ENCODE measurements at regions not wholly inside any gene's neighbourhood (a gene's known extent, or its start where the extent isn't known, plus 50 kb on each side); places are given as distances from the start of the nearest gene placed in this dataset.

- DNase-seq (ENCODE audit: low spot score) = no peak
Measured at GRCh38 chr1:4273243-4273642, 373.2 kb upstream of the C1orf174 start.

DNA sequence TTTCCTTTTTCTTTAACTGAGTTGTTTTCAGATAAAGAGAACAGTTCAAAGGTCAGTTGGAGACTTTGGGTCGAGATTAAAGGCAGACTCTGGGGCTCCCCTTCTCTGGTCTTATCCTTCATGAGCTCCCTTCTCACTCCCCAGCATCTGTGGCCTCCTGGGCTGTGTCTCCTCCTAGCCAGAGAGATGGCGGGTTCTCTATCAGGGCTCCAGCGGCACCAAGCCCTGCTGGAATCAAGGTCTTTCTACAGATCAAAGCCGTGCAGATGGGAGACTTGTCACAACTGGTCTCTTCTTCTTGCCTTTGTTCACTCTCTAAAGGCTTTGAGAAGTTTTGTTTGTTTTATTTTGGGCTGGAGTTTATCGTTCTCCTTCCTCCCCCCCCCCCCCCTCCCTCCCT is 373.7 kb upstream of the C1orf174 start:
- no peak for DNase-seq (ENCODE audit: low spot score)

GRCh38 chr1:4275083-4275482 is 375.0 kb upstream of the C1orf174 start:
- DNase-seq (ENCODE audit: low spot score) = no peak

- DNase-seq (ENCODE audit: low spot score) = no peak
Measured at GRCh38 chr1:4276238-4276637, 376.2 kb upstream of the C1orf174 start.

DNA sequence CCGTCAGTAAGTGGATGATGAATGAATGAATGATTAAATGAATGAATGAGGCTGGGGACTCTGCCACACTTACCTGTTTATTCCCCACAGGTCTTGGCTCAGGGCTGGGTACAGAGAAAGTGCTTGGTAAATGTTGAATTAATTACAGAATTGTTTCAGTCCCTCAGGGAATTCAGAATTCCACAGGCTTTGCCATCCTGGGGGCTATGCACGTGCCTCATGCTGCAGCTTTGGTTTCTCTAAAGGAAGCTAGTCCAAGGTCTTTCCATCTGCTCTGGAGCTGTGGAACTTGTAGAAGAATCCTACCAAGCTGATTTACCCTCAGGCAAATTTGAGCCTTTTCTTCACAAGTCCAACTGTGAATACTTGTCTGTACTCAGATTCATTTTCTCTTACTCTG is 376.8 kb upstream of the AJAP1 start:
- DNase-seq (ENCODE audit: low spot score) = no peak

GRCh38 chr1:4284976-4285375 is 369.4 kb upstream of the AJAP1 start:
- no peak for DNase-seq (ENCODE audit: low spot score)

GRCh38 chr1:4292861-4293260 is 361.5 kb upstream of the AJAP1 start:
- no peak for DNase-seq (ENCODE audit: low spot score)

DNA sequence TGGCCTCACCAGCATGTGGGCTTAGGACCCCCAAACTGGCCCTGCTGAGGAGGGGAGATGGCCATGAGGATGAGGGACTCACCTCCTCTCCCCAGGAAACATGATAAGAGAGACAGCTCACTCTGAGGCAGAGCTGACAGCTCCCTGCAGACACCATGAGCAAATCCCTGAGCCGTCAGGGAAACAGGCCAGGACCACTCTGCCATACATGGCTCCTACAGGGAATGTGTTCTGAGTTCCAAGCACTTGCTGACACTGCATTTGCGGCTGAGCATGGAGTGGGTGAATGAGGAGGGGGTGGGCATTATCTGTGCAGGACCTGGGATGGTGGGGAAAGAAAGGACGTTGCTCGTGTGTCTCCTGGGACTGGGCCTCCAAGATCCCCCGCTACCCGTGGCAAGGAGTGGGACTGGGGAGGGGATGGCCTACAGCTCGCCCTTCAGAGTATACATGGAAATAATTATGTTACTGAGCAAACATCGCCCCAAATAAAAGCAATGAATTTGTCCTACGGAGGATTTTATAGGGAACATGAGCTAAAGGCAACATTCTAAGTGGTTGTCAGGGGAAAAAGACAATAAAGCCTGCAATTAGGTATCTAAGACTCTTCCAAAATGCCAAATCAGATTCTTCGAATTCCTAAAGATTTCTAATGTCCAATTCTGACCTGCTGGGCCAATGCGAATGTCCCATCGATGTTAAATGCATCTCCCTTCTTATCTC is 355.9 kb upstream of the AJAP1 start:
- no peak for DNase-seq (ENCODE audit: low spot score)

DNA sequence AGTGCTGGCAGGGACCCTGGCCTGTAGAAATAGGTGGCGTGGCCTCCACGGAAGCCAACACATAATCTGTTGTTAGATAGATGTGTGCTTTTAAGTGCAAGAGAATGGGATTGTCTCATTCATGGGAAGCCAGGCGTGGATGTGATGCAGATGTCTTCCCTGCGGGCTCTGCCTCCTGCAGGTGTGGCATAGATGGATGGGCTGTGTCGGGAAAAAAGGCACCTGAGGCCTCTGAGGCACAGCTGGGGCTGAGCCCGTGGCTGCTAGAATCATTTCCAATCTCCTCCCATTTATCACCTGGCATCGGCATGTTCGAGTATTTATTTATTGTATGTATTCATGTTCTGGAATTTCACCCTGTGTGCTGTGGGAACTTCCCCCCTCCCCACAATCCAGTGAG is 353.4 kb upstream of the AJAP1 start:
- DNase-seq (ENCODE audit: low spot score) = no peak

DNA sequence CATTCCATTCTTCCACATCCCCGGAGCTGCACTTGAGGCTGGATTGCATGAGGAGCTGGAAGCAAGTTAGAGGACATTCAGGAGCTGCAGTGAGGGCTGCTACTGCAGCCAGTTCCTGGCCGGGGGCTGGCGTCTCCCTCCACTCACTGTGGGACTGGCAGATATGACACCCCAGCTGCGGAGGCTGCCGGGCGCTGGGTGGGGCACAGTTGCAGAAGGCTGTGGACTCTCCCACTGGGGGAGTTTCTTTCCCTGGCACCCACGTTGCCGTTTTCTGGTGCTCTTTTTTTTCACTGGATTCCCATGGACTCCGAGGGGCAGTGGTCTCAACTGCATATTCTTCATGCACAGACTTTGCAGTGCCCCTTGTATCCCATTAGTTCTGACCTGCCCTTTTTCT is 351.1 kb upstream of the AJAP1 start:
- no peak for DNase-seq (ENCODE audit: low spot score)

GRCh38 chr1:4305526-4306301 is 348.7 kb upstream of the AJAP1 start:
- DNase-seq (ENCODE audit: low spot score) = no peak

DNA sequence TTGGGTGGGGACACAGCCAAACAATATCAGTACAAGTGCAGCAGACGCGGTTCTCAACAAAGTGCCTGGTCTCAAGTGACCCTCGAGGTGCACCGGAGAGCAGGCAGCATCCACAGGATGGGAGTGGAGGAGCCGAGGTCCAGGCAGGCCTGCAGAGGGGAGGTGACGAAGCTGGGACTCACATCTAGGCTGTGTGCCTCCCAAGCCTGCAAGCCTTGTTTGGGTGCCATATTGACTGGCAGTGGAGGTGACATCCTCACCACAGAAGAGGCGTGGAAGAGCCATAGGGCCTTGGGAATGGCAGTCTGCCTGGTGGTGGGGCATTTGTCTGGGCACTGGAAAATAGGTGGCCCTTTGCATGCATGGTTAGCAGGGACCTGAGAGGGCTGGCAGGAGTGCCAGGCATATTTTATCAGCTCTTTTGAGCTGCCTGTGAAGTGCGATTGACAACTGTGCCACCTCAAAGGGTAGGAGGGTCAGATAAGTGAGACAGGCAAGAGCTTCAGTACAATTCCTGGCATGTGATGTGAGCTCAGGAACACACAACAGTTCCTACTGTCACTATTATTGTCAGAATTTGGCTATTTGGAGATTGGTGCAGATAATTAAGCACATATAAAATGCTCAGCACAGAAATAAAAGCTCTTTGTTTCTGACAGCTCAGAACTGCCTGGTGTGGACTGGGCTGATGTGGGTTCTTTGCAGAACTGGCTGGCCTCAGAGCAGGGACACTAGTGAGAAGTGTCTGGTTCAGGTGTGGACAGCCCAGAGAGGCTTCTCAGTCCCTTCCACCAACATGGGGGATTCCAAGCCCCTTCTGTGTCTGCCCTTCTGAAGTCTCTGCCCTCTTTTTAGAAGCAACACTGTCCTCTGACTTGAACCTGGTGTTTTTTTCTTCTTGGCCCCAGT is 347.6 kb upstream of the AJAP1 start:
- no peak for DNase-seq (ENCODE audit: low spot score)

GRCh38 chr1:4307468-4307845 is 347.0 kb upstream of the AJAP1 start:
- no peak for DNase-seq (ENCODE audit: low spot score)

GRCh38 chr1:4307911-4308545 is 346.4 kb upstream of the AJAP1 start:
- no peak for DNase-seq (ENCODE audit: low spot score)

- no peak for DNase-seq (ENCODE audit: low spot score)
Measured at GRCh38 chr1:4308806-4309205, 345.6 kb upstream of the AJAP1 start.

- DNase-seq (ENCODE audit: low spot score) = no peak
Measured at GRCh38 chr1:4309676-4310320, 344.6 kb upstream of the AJAP1 start.

DNA sequence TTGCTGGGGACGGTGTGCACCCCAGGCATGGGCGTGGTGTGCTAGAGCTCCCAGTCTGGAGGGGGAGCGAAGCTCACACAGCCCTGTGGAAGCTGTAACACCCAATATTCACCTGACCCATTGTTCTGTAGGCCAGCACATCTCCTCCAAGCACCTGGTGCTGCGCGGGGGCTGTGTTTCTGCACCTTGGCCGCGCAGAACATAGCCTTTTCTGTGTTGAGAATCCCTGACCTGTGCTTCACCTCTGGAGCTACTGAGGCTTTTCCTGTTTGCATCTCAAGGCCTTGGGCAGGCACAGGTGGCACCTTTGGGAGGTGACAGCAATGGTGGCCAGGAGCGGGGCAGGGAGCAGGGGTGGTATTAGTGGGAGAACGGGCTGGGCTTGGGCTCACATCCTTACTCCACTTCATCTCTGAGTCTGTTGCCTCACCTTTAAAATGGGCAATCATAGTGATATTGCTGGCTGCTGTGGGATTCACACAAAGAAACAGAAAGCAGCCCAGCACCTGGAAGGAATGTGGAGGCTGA is 343.9 kb upstream of the AJAP1 start:
- no peak for DNase-seq (ENCODE audit: low spot score)

GRCh38 chr1:4312024-4312423 is 342.4 kb upstream of the AJAP1 start:
- no peak for DNase-seq (ENCODE audit: low spot score)

GRCh38 chr1:4315202-4315601 is 339.2 kb upstream of the AJAP1 start:
- no peak for DNase-seq (ENCODE audit: low spot score)

- no peak for DNase-seq (ENCODE audit: low spot score)
Measured at GRCh38 chr1:4317207-4317606, 337.2 kb upstream of the AJAP1 start.

- DNase-seq (ENCODE audit: low spot score) = no peak
Measured at GRCh38 chr1:4318720-4319119, 335.7 kb upstream of the AJAP1 start.

All from CD4-positive, alpha-beta T cell treated with Interleukin-15 for 4 hours (primary cell).